HCT116 (cell line): ENCODE measurements at regions not wholly inside any gene's neighbourhood (a gene's known extent, or its start where the extent isn't known, plus 50 kb on each side); places are given as distances from the start of the nearest gene placed in this dataset.

ENCODE experiments used
- EZH2 ChIP-seq: fragments of 200-600 bp; sonication (generic); IDR thresholded peaks from 2 replicates; pipeline ENCODE4 v1.6.1; 2017; ENCODE audit warnings: antibody characterized with exemption, mixed run types
- MAX ChIP-seq: IDR thresholded peaks from 2 replicates; pipeline ENCODE4 v1.6.1; 2012
- POLR2A ChIP-seq: IDR thresholded peaks from 2 replicates; pipeline ENCODE4 v1.7.0; 2011; ENCODE audit warnings: borderline replicate concordance; ENCODE audit not compliant: insufficient read depth, insufficient read length; ENCODE audit errors: extremely low read depth
- POLR2AphosphoS5 ChIP-seq: IDR thresholded peaks from 2 replicates; pipeline ENCODE4 v1.6.1; 2011; ENCODE audit warnings: mild to moderate bottlenecking, low read depth, low read length, moderate library complexity
- RAD21 ChIP-seq: IDR thresholded peaks from 2 replicates; pipeline ENCODE4 v1.6.1; 2012; ENCODE audit warnings: low read depth, mild to moderate bottlenecking
- TCF7L2 ChIP-seq: IDR thresholded peaks from 2 replicates; pipeline ENCODE4 v1.7.0; 2011; ENCODE audit warnings: borderline replicate concordance, inconsistent platforms; ENCODE audit not compliant: insufficient read depth, insufficient read length; ENCODE audit errors: extremely low read depth
- YY1 ChIP-seq: IDR thresholded peaks from 2 replicates; pipeline ENCODE4 v1.6.1; 2011; ENCODE audit warnings: low read length, low read depth, moderate library complexity, mild to moderate bottlenecking; ENCODE audit not compliant: insufficient replicate concordance; ENCODE audit errors: extremely low read depth
- TF ChIP-seq, protein P1 (sequence below), 3 experiments: fragments of 200-600 bp in 1 of 3; sonication (generic) in 1 of 3; IDR thresholded peaks in 2 of 3; conservative IDR thresholded peaks in 1 of 3; 2 replicates each; pipeline ENCODE4 v1.5.1; 2012 to 2017; ENCODE audit warnings: low read depth in 2 of 3, low read length in 2 of 3, antibody characterized with exemption in 1 of 3, borderline replicate concordance in 1 of 3, control low read depth in 1 of 3, mild to moderate bottlenecking in 1 of 3, mixed read lengths in 1 of 3, mixed run types in 1 of 3, moderate library complexity in 1 of 3; ENCODE audit not compliant: insufficient read depth in 1 of 3

DNA sequence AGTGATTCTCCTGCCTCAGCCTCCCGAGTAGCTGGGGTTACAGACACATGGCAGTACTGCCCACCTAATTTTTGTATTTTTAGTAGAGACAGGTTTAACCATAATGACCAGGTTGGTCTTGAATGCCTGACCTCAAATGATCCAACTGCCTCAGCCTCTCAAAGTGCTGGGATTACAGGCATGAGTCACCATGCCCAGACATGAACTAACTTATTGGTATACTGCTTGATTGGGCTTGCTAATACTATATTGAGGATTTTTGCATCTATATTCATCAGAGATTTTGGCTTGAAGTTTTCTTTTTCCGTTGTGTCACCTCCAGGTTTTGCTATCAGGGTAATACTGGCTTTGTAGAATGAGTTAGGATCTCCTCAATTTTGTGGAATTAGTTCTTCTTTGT, 706.1 kb upstream of the HS6ST1 start:
- TF ChIP-seq EZH2 (no peak), POLR2A (no peak), POLR2AphosphoS5 (no peak), YY1 (no peak), RAD21 (no peak), TCF7L2 (no peak), MAX (no peak)
- TF ChIP-seq, protein P1, sequence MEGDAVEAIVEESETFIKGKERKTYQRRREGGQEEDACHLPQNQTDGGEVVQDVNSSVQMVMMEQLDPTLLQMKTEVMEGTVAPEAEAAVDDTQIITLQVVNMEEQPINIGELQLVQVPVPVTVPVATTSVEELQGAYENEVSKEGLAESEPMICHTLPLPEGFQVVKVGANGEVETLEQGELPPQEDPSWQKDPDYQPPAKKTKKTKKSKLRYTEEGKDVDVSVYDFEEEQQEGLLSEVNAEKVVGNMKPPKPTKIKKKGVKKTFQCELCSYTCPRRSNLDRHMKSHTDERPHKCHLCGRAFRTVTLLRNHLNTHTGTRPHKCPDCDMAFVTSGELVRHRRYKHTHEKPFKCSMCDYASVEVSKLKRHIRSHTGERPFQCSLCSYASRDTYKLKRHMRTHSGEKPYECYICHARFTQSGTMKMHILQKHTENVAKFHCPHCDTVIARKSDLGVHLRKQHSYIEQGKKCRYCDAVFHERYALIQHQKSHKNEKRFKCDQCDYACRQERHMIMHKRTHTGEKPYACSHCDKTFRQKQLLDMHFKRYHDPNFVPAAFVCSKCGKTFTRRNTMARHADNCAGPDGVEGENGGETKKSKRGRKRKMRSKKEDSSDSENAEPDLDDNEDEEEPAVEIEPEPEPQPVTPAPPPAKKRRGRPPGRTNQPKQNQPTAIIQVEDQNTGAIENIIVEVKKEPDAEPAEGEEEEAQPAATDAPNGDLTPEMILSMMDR (IDR thresholded peaks at IDR 0.05 in 2 of 3, conservative IDR thresholded peaks at IDR 0.05 in 1 of 3; ENCODE audit: borderline replicate concordance in 1 of 3, insufficient read depth in 1 of 3, low read depth in 2 of 3, low read length in 2 of 3): no peak
